ENCODE measurements at regions not wholly inside any gene's neighbourhood (a gene's known extent, or its start where the extent isn't known, plus 50 kb on each side); places are given as distances from the start of the nearest gene placed in this dataset.

DNA sequence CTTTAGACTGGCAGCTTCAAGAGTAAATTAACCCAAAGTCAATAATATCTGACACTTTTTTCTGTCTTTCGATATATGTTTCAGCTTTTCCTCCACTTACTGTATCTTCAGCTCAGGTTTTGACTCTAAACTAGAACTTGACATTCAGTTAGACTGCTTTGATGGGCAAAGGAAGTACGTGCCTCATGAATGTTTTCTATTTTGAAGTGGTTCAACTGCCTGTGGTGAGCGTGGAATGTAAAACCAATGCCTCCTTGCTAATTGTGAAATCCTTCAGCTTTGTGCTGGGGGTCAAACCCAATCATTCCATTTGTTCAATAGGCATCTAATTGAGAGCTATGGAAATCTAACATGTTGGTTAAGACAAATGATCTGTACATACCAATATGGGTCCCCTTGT lies 857.0 kb upstream of the HTR2C start:
- Histone ChIP-seq H3K27ac (ENCODE audit: extremely low read depth, low read depth, low read length) (no peak overlapping the region), H3K9me1 (ENCODE audit: control insufficient read depth, insufficient read depth, low read length) (no peaks in the 10 kb centered on the region), H3K79me2 (ENCODE audit: control insufficient read depth, insufficient read depth, low read length) (no peaks in the 10 kb centered on the region), H4K20me1 (replicated peaks; ENCODE audit: control insufficient read depth, insufficient read depth, low read length) (no peaks in the 10 kb centered on the region), H3K4me2 (ENCODE audit: insufficient read depth, low read length) (no peak overlapping the region), H3K9ac (ENCODE audit: insufficient read depth in 1 of 2, low read depth in 2 of 2, low read length in 2 of 2) (no peak overlapping the region), H3K9me3 (replicated peaks; ENCODE audit: control insufficient read depth, insufficient read depth, low read depth, low read length) (no peaks in the 10 kb centered on the region), H3K27me3 (ENCODE audit: control insufficient read depth in 2 of 2, insufficient read depth in 2 of 2, low read length in 2 of 2) (no peaks in the 10 kb centered on the region), H3K4me1 (replicated peaks in 1 of 2; ENCODE audit: control insufficient read depth in 2 of 2, insufficient read depth in 2 of 2, low read length in 2 of 2) (no peaks in the 10 kb centered on the region), H3K4me3 (no peak overlapping the region), H2AFZ (ENCODE audit: low read depth, low read length) (no peak overlapping the region), H3K36me3 (ENCODE audit: control insufficient read depth, insufficient read depth, low read length) (no peaks in the 10 kb centered on the region)
- BruUV-seq (replicated peaks): no TSS peak
- CTCF ChIA-PET (ENCODE audit: low intra/inter-chr PET ratio): no interaction called here
- WGBS (ENCODE audit: insufficient coverage, low coverage, missing lambda C conversion rate): 3% methylated on average over 3 of the region's 3 CpGs
- DNase-seq (ENCODE audit: extremely low read depth in 1 of 4, low spot score in 3 of 4) (no peak), ATAC-seq (no peak), FAIRE-seq (no peak)
- intact Hi-C loops (cut with micrococcal nuclease): no loop called here
- in situ Hi-C loops (cut with MboI): no loop called here
- POLR2A ChIA-PET: no interaction called here
- TF ChIP-seq, protein P1, sequence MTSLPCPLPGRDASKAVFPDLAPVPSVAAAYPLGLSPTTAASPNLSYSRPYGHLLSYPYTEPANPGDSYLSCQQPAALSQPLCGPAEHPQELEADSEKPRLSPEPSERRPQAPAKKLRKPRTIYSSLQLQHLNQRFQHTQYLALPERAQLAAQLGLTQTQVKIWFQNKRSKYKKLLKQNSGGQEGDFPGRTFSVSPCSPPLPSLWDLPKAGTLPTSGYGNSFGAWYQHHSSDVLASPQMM (CRISPR knock-in tag; IDR thresholded peaks at IDR 0.05): no peak
- TF ChIP-seq NRF1 (conservative IDR thresholded peaks at IDR 0.05 in 1 of 2, IDR thresholded peaks at IDR 0.05 in 1 of 2) (no peak), SAFB (IDR thresholded peaks at IDR 0.05; ENCODE audit: borderline replicate concordance, low read depth, low read length) (no peak)

DNA sequence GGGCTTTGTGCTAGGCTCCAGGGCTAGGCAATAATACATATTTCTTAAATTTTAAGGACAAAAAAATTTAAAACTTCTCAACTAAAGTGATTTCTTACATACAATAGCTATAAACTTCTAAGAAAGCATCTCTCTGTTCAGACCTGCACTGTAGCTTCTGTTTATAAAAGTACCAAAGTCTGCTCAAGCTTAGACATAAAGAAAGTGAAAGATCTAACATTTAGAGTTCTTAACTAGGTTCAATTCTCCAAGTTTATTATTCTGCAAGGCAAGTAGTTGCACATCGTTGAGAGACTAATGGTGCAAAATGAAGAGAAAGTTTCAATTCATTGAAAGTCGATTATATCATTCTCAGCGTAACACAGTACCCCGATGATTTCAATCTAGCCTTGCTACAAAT lies 857.4 kb upstream of the HTR2C start:
- no peaks in the 10 kb centered on the region for H4K20me1 ChIP-seq (replicated peaks; ENCODE audit: control insufficient read depth, insufficient read depth, low read length)
- no peak overlapping the region for H2AFZ ChIP-seq (ENCODE audit: low read depth, low read length)
- H3K79me2 ChIP-seq (ENCODE audit: control insufficient read depth, insufficient read depth, low read length): no peaks in the 10 kb centered on the region
- H3K9me3 ChIP-seq (replicated peaks; ENCODE audit: control insufficient read depth, insufficient read depth, low read depth, low read length): no peaks in the 10 kb centered on the region
- WGBS (ENCODE audit: insufficient coverage, low coverage, missing lambda C conversion rate): 0% methylated on average over 4 of the region's 4 CpGs
- CTCF ChIA-PET (ENCODE audit: low intra/inter-chr PET ratio): no interaction called here
- H3K27me3 ChIP-seq (ENCODE audit: control insufficient read depth in 2 of 2, insufficient read depth in 2 of 2, low read length in 2 of 2): no peaks in the 10 kb centered on the region
- H3K4me1 ChIP-seq (replicated peaks in 1 of 2; ENCODE audit: control insufficient read depth in 2 of 2, insufficient read depth in 2 of 2, low read length in 2 of 2): no peaks in the 10 kb centered on the region
- ATAC-seq (no peak), FAIRE-seq (no peak), DNase-seq (ENCODE audit: extremely low read depth in 1 of 4, low spot score in 3 of 4) (no peak)
- POLR2A ChIA-PET: no interaction called here
- no peak overlapping the region for H3K4me3 ChIP-seq
- H3K4me2 ChIP-seq (ENCODE audit: insufficient read depth, low read length): no peak overlapping the region
- intact Hi-C loops (cut with micrococcal nuclease): no loop called here
- H3K9ac ChIP-seq (ENCODE audit: insufficient read depth in 1 of 2, low read depth in 2 of 2, low read length in 2 of 2): no peak overlapping the region
- no peaks in the 10 kb centered on the region for H3K36me3 ChIP-seq (ENCODE audit: control insufficient read depth, insufficient read depth, low read length)
- no peaks in the 10 kb centered on the region for H3K9me1 ChIP-seq (ENCODE audit: control insufficient read depth, insufficient read depth, low read length)
- in situ Hi-C loops (cut with MboI): no loop called here
- BruUV-seq (replicated peaks): no TSS peak
- H3K27ac ChIP-seq (ENCODE audit: extremely low read depth, low read depth, low read length): no peak overlapping the region
- TF ChIP-seq NCOA2 (IDR thresholded peaks at IDR 0.05; ENCODE audit: partially characterized antibody in 2 of 2) (no peak), KAT7 (CRISPR knock-in tag; IDR thresholded peaks at IDR 0.05; ENCODE audit: borderline replicate concordance) (no peak), TARDBP (IDR thresholded peaks at IDR 0.05) (no peak), KLF6 (CRISPR knock-in tag; IDR thresholded peaks at IDR 0.05; ENCODE audit: borderline replicate concordance) (no peak), MED1 (CRISPR knock-in tag; IDR thresholded peaks at IDR 0.05; ENCODE audit: borderline replicate concordance) (no peak), MAFF (IDR thresholded peaks at IDR 0.05; ENCODE audit: low read length) (no peak)

Data from K562 (cell line).